ENCODE measurements at regions not wholly inside any gene's neighbourhood (a gene's known extent, or its start where the extent isn't known, plus 50 kb on each side); places are given as distances from the start of the nearest gene placed in this dataset.

GRCh38 chr2:155109527-155109926, 411.0 kb downstream of the KCNJ3 start:
- H3K4me1 ChIP-seq (ENCODE audit: low read depth): no peaks in the 10 kb centered on the region
- H3K27me3 ChIP-seq: no peaks in the 10 kb centered on the region
- TF ChIP-seq, protein P1, sequence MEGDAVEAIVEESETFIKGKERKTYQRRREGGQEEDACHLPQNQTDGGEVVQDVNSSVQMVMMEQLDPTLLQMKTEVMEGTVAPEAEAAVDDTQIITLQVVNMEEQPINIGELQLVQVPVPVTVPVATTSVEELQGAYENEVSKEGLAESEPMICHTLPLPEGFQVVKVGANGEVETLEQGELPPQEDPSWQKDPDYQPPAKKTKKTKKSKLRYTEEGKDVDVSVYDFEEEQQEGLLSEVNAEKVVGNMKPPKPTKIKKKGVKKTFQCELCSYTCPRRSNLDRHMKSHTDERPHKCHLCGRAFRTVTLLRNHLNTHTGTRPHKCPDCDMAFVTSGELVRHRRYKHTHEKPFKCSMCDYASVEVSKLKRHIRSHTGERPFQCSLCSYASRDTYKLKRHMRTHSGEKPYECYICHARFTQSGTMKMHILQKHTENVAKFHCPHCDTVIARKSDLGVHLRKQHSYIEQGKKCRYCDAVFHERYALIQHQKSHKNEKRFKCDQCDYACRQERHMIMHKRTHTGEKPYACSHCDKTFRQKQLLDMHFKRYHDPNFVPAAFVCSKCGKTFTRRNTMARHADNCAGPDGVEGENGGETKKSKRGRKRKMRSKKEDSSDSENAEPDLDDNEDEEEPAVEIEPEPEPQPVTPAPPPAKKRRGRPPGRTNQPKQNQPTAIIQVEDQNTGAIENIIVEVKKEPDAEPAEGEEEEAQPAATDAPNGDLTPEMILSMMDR (IDR thresholded peaks at IDR 0.05; ENCODE audit: low read depth, low read length): no peak
- no peaks in the 10 kb centered on the region for H3K36me3 ChIP-seq
- H3K9me3 ChIP-seq (ENCODE audit: low read depth): no peaks in the 10 kb centered on the region
- H3K4me3 ChIP-seq: no peak overlapping the region
- DNase-seq (ENCODE audit: low read depth in 1 of 2, low spot score in 1 of 2): no peak
- no peak overlapping the region for H3K27ac ChIP-seq

DNA sequence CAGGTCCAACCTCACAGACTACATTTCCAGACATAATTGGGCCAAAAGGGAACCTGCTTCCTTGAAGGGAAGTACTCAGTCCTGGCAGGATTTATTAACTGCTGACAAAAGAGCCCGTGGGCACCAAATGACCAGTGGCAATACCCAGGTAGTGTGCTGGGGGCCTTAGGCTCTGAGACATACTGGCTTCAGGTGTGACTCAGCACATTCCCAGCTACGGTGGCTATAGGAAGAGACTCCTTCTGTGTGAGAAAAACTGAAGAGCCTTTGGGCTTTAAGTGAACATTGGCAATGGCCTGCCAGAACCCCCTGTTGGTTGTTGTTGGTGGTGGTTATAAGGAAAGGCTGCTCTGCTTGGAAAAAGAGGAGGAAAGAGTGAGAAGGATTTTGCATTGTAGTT, 401.8 kb downstream of the KCNJ3 start:
- Histone ChIP-seq H3K4me1 (ENCODE audit: low read depth) (no peaks in the 10 kb centered on the region), H3K27ac (no peak overlapping the region), H3K27me3 (no peaks in the 10 kb centered on the region), H3K4me3 (no peak overlapping the region), H3K36me3 (no peaks in the 10 kb centered on the region), H3K9me3 (ENCODE audit: low read depth) (no peaks in the 10 kb centered on the region)
- TF ChIP-seq, protein P1 (IDR thresholded peaks at IDR 0.05; ENCODE audit: low read depth, low read length): no peak
- DNase-seq (ENCODE audit: low read depth in 1 of 2, low spot score in 1 of 2): no peak

GRCh38 chr2:155099784-155100183, 401.3 kb downstream of the KCNJ3 start:
- no peaks in the 10 kb centered on the region for H3K36me3 ChIP-seq
- H3K27me3 ChIP-seq: no peaks in the 10 kb centered on the region
- TF ChIP-seq, protein P1 (IDR thresholded peaks at IDR 0.05; ENCODE audit: low read depth, low read length): no peak
- H3K4me1 ChIP-seq (ENCODE audit: low read depth): no peaks in the 10 kb centered on the region
- no peak overlapping the region for H3K4me3 ChIP-seq
- H3K27ac ChIP-seq: no peak overlapping the region
- H3K9me3 ChIP-seq (ENCODE audit: low read depth): no peaks in the 10 kb centered on the region
- peak in 1 of 2 donors; percentile 50 for DNase-seq (ENCODE audit: low read depth in 1 of 2, low spot score in 1 of 2)

- H3K9me3 ChIP-seq (ENCODE audit: low read depth): no peaks in the 10 kb centered on the region
- no peak overlapping the region for H3K4me3 ChIP-seq
- H3K4me1 ChIP-seq (ENCODE audit: low read depth): no peaks in the 10 kb centered on the region
- H3K27me3 ChIP-seq: no peaks in the 10 kb centered on the region
- DNase-seq (ENCODE audit: low read depth in 1 of 2, low spot score in 1 of 2): no peak
- H3K27ac ChIP-seq: no peak overlapping the region
- TF ChIP-seq, protein P1 (IDR thresholded peaks at IDR 0.05; ENCODE audit: low read depth, low read length): no peak
- no peaks in the 10 kb centered on the region for H3K36me3 ChIP-seq
Measured at GRCh38 chr2:155095613-155096012, 397.1 kb downstream of the KCNJ3 start.

- Histone ChIP-seq H3K27me3 (no peaks in the 10 kb centered on the region), H3K4me1 (ENCODE audit: low read depth) (no peaks in the 10 kb centered on the region), H3K36me3 (no peaks in the 10 kb centered on the region), H3K9me3 (ENCODE audit: low read depth) (no peaks in the 10 kb centered on the region), H3K4me3 (no peak overlapping the region), H3K27ac (no peak overlapping the region)
- TF ChIP-seq, protein P1 (IDR thresholded peaks at IDR 0.05; ENCODE audit: low read depth, low read length): no peak
- DNase-seq (ENCODE audit: low read depth in 1 of 2, low spot score in 1 of 2): no peak
Measured at GRCh38 chr2:155080373-155080772, 381.9 kb downstream of the KCNJ3 start.

- DNase-seq (ENCODE audit: low read depth in 1 of 2, low spot score in 1 of 2): no peak
- Histone ChIP-seq H3K27ac (no peak overlapping the region), H3K36me3 (no peaks in the 10 kb centered on the region), H3K4me3 (no peak overlapping the region), H3K4me1 (ENCODE audit: low read depth) (no peaks in the 10 kb centered on the region), H3K27me3 (no peaks in the 10 kb centered on the region), H3K9me3 (ENCODE audit: low read depth) (no peaks in the 10 kb centered on the region)
- TF ChIP-seq, protein P1 (IDR thresholded peaks at IDR 0.05; ENCODE audit: low read depth, low read length): no peak
Measured at GRCh38 chr2:155070489-155070888, 372.0 kb downstream of the KCNJ3 start.

All from cardiac muscle cell (in vitro differentiated cells and primary cell).